CD8-positive, alpha-beta memory T cell (primary cell): ENCODE measurements at regions not wholly inside any gene's neighbourhood (a gene's known extent, or its start where the extent isn't known, plus 50 kb on each side); places are given as distances from the start of the nearest gene placed in this dataset.

Source experiments
- CTCF ChIA-PET: fragments of 350-600 bp; sonication (Branson Sonifier 250); formaldehyde crosslinking; loops from one replicate; lab custom pipeline; 2021; ENCODE audit warnings: antibody characterized with exemption; lab: Charles Lee
- POLR2A ChIA-PET: fragments of 350-600 bp; sonication (Branson Sonifier 250); formaldehyde crosslinking; loops from one replicate; lab custom pipeline; 2021; ENCODE audit warnings: antibody characterized with exemption; lab: Charles Lee
- DNase-seq, 5 donors: peaks; one replicate each; pipeline versions ENCODE4 v3.0.0 to v3.0.0-alpha.2; 2020 to 2022; ENCODE audit warnings: mixed read lengths in 1 of 5
- H3K27ac ChIP-seq: one replicate; pipeline ENCODE4 v1.7.0; 2013; ENCODE audit warnings: low read depth, mild to moderate bottlenecking, low read length, moderate library complexity
- H3K27me3 ChIP-seq: 2 replicates; pipeline ENCODE4 v1.7.0; 2013; ENCODE audit warnings: low read length, mild to moderate bottlenecking; ENCODE audit not compliant: insufficient read depth, poor library complexity, severe bottlenecking
- H3K36me3 ChIP-seq: 2 replicates; pipeline ENCODE4 v1.7.0; 2013; ENCODE audit warnings: mild to moderate bottlenecking, low read length, moderate library complexity; ENCODE audit not compliant: insufficient read depth
- H3K4me1 ChIP-seq: 2 replicates; pipeline ENCODE4 v1.7.0; 2013; ENCODE audit warnings: mild to moderate bottlenecking, low read length, moderate library complexity; ENCODE audit not compliant: insufficient read depth
- H3K4me3 ChIP-seq: 2 replicates; pipeline ENCODE4 v1.7.0; 2013; ENCODE audit warnings: mild to moderate bottlenecking, low read length
- H3K9me3 ChIP-seq: 2 replicates; pipeline ENCODE4 v1.7.0; 2013; ENCODE audit warnings: mild to moderate bottlenecking, low read length
- H3K27ac Mint-ChIP-seq, 8 donors: one replicate each; pipeline ENCODE4 v1.8.0; 2020 to 2021; ENCODE audit warnings: mixed read lengths in 8 of 8, mild to moderate bottlenecking in 6 of 8, inconsistent platforms in 3 of 8, moderate library complexity in 3 of 8
- H3K27me3 Mint-ChIP-seq, 2 donors: one replicate each; pipeline ENCODE4 v1.8.0; 2020 to 2021; ENCODE audit warnings: mixed read lengths in 2 of 2, mild to moderate bottlenecking in 1 of 2, moderate library complexity in 1 of 2
- H3K36me3 Mint-ChIP-seq, 3 donors: one replicate each; pipeline ENCODE4 v1.8.0; 2020 to 2021; ENCODE audit warnings: mixed read lengths in 3 of 3, inconsistent platforms in 1 of 3, mild to moderate bottlenecking in 1 of 3
- H3K4me1 Mint-ChIP-seq, 3 donors: one replicate each; pipeline ENCODE4 v1.8.0; 2020 to 2021; ENCODE audit warnings: mixed read lengths in 3 of 3, inconsistent platforms in 1 of 3, mild to moderate bottlenecking in 1 of 3
- H3K4me3 Mint-ChIP-seq, 7 donors: one replicate each; pipeline ENCODE4 v1.8.0; 2020 to 2021; ENCODE audit warnings: mixed read lengths in 7 of 7, mild to moderate bottlenecking in 6 of 7, moderate library complexity in 4 of 7, inconsistent platforms in 2 of 7
- H3K9me3 Mint-ChIP-seq, 5 donors: one replicate each; pipeline ENCODE4 v1.8.0; 2020 to 2022; ENCODE audit warnings: mixed read lengths in 5 of 5, mild to moderate bottlenecking in 3 of 5, moderate library complexity in 2 of 5, inconsistent platforms in 1 of 5

DNA sequence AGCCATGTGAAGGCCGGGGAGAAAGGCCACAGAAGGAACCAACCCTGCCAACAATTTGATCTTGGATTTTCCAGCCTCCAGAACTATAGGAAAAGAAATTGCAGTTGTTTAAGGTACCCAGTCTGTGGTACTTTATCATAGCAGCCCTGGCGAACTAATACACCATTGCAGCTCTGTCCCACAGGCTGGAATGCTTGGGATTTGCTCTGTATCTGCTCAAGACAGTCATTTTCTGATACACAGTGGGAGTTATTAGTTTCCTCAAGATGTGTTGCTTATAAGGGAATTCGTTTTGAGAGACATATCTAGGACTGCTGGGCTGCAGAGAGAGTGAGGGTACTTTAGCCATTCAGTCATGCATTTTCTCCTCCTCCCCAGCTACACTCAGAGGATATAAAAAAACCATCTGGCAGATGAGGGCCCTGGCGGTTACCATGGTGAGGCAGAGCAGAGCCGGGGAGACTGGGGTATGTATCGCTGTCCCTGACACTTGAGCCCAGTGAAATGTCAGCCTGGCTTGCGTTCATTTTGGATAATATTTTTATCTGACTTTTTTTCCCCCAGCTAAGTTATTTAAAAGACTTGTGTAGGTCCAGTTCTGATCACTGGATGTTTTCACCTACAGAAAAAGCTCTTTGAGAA is 104.6 kb downstream of the DIRAS3 start:
- Histone ChIP-seq H3K27ac (no peak overlapping the region), H3K27me3 (no peaks in the 10 kb centered on the region), H3K4me1 (no peaks in the 10 kb centered on the region), H3K9me3 (no peaks in the 10 kb centered on the region), H3K4me3 (no peak overlapping the region), H3K36me3 (no peaks in the 10 kb centered on the region)
- H3K4me3 Mint-ChIP-seq, result no peak overlapping the region
- no peaks in the 10 kb centered on the region for H3K36me3 Mint-ChIP-seq
- H3K27me3 Mint-ChIP-seq, result no peaks in the 10 kb centered on the region
- H3K9me3 Mint-ChIP-seq, result peaks cover 0 to 4% (median 0%) of the 10 kb centered on the region in 5 donors
- no peak for DNase-seq
- ChIA-PET CTCF (no interaction called here), POLR2A (no interaction called here)
- no peaks in the 10 kb centered on the region for H3K4me1 Mint-ChIP-seq
- no peak overlapping the region for H3K27ac Mint-ChIP-seq

DNA sequence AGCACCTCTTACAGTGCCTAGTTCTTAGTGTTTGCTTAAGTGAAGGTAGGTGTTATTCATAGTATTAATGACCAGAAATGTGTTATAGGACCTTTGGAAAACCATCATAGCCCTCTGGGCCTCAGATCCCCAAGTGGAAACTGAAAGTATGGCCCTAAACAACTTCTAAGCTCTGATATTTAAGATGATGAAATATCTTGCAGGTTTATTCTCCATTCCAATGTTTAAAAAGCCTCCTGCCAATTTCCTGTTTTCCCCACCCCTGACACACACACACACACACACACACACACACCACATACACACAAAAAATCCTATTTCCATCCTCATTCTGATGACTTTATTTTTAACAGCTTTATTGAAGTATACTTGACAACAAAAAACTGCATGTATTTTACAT is 108.2 kb downstream of the DIRAS3 start:
- H3K4me1 ChIP-seq, result no peaks in the 10 kb centered on the region
- H3K9me3 Mint-ChIP-seq, result peaks cover 0 to 4% (median 0%) of the 10 kb centered on the region in 5 donors
- no peak for DNase-seq
- no peak overlapping the region for H3K4me3 Mint-ChIP-seq
- H3K9me3 ChIP-seq, result no peaks in the 10 kb centered on the region
- peaks cover 1 to 2% of the 10 kb centered on the region in 2 donors for H3K27me3 Mint-ChIP-seq
- no peak overlapping the region for H3K27ac Mint-ChIP-seq
- H3K4me1 Mint-ChIP-seq, result no peaks in the 10 kb centered on the region
- no peaks in the 10 kb centered on the region for H3K27me3 ChIP-seq
- H3K4me3 ChIP-seq, result no peak overlapping the region
- no peak overlapping the region for H3K27ac ChIP-seq
- no peaks in the 10 kb centered on the region for H3K36me3 ChIP-seq
- CTCF ChIA-PET, result no interaction called here
- POLR2A ChIA-PET, result no interaction called here
- H3K36me3 Mint-ChIP-seq, result no peaks in the 10 kb centered on the region

DNA sequence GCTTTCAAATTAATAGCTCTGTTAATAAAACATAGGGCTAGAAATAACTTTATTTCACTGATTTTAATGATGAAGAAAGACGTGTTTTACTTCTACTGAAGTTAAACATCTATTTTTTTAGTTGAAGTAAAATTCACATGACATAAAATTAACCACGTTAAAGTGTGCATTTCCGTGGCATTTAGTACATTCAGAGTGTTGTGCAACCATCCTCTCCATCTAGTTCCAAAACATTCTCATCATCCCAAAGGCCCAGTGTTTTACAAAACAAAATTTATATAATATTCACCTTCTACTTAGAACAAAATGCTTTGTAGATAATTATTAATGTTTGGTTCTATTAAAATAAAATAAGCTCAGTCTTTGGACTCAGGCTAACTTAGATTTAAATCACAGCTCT is 108.5 kb upstream of the GNG12 start:
- H3K4me1 Mint-ChIP-seq, result no peaks in the 10 kb centered on the region
- no peak overlapping the region for H3K27ac Mint-ChIP-seq
- POLR2A ChIA-PET, result no interaction called here
- peaks cover 0 to 4% (median 0%) of the 10 kb centered on the region in 5 donors for H3K9me3 Mint-ChIP-seq
- Histone ChIP-seq H3K27me3 (no peaks in the 10 kb centered on the region), H3K36me3 (no peaks in the 10 kb centered on the region), H3K27ac (no peak overlapping the region), H3K9me3 (no peaks in the 10 kb centered on the region), H3K4me3 (no peak overlapping the region), H3K4me1 (no peaks in the 10 kb centered on the region)
- no peak for DNase-seq
- CTCF ChIA-PET, result no interaction called here
- peaks cover 2 to 5% of the 10 kb centered on the region in 2 donors for H3K27me3 Mint-ChIP-seq
- no peak overlapping the region for H3K4me3 Mint-ChIP-seq
- no peaks in the 10 kb centered on the region for H3K36me3 Mint-ChIP-seq

DNA sequence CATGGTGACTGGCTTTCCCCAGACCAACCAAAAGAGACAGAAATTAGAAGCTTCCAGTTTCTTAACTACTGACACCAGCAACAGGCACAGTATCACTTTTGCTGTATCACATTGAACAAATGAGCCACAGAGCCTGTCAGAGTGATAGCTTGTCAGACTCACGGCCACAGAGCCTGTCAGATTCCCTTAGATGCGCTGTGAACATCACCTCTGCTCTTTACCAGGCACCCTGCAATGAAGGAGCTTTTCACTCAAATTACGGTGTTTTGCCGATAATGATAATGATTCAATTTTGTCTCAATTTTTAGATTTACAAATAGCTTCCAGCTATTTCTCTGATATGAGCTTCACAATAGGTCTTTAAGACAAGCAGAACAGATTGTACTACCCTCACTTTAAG is 107.9 kb upstream of the GNG12 start:
- Mint-ChIP-seq H3K4me1 (no peaks in the 10 kb centered on the region), H3K36me3 (no peaks in the 10 kb centered on the region), H3K27me3 (peaks cover 4 to 10% of the 10 kb centered on the region in 2 donors), H3K4me3 (no peak overlapping the region), H3K9me3 (peaks cover 0 to 4% (median 0%) of the 10 kb centered on the region in 5 donors), H3K27ac (no peak overlapping the region)
- no peak overlapping the region for H3K27ac ChIP-seq
- H3K36me3 ChIP-seq, result no peaks in the 10 kb centered on the region
- no peaks in the 10 kb centered on the region for H3K27me3 ChIP-seq
- no peaks in the 10 kb centered on the region for H3K9me3 ChIP-seq
- POLR2A ChIA-PET, result no interaction called here
- no peak overlapping the region for H3K4me3 ChIP-seq
- H3K4me1 ChIP-seq, result no peaks in the 10 kb centered on the region
- no peak for DNase-seq
- CTCF ChIA-PET, result no interaction called here

DNA sequence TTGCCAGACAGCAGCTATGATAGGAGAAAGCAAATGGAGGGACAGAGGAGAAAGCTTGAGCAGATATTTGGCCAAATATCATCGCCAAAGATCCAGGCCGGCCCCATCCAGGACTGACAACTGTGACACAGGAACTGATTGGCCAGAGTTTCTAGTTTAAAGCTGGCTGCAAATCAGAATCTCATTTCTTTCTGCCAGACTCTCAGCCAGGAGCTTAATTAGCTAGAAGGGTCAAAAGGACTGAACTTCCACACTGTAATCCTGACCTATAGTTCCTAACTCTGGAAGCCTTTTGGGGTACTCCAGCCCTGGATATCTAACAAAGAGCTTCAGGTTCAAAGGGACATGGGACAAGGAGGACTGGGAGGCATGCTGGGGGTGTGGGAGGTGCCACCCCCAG is 106.7 kb upstream of the GNG12 start:
- peaks cover 0 to 4% (median 0%) of the 10 kb centered on the region in 5 donors for H3K9me3 Mint-ChIP-seq
- H3K27ac ChIP-seq, result no peak overlapping the region
- no peaks in the 10 kb centered on the region for H3K4me1 ChIP-seq
- no peak overlapping the region for H3K27ac Mint-ChIP-seq
- no peaks in the 10 kb centered on the region for H3K27me3 ChIP-seq
- H3K36me3 Mint-ChIP-seq, result no peaks in the 10 kb centered on the region
- no peaks in the 10 kb centered on the region for H3K4me1 Mint-ChIP-seq
- CTCF ChIA-PET, result no interaction called here
- H3K4me3 Mint-ChIP-seq, result no peak overlapping the region
- POLR2A ChIA-PET, result no interaction called here
- no peaks in the 10 kb centered on the region for H3K9me3 ChIP-seq
- no peak for DNase-seq
- no peak overlapping the region for H3K4me3 ChIP-seq
- peaks cover 6 to 17% of the 10 kb centered on the region in 2 donors for H3K27me3 Mint-ChIP-seq
- H3K36me3 ChIP-seq, result no peaks in the 10 kb centered on the region

DNA sequence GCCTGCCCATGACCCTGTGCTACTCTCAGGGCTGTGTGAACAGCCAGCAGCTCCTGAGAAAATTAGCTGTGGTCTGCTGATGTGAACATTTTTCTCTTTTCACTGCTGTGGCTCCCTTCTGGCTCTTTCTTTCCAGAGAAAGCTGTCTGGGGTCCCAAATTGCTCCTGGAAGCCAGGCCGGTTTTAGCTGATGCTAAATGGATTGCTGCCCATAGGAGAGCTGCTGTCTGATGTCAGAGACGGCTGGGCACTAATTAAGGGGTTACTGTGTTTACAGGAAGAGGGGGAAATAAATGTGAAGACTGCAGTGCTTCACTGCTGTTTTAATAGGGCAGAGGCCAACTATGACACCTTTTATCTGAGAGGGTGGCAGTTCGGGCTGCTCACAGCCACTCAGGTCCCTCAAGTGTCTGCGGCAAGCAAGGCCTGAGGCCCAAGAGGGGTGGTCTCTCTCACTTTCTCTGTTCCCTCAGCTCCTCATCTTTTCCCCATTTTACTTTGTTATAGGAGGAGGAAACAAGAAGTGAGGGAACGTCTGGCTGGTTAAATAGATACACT is 106.0 kb upstream of the GNG12 start:
- Histone ChIP-seq H3K9me3 (no peaks in the 10 kb centered on the region), H3K36me3 (no peaks in the 10 kb centered on the region), H3K27me3 (no peaks in the 10 kb centered on the region), H3K4me3 (no peak overlapping the region), H3K4me1 (no peaks in the 10 kb centered on the region), H3K27ac (no peak overlapping the region)
- Mint-ChIP-seq H3K4me1 (no peaks in the 10 kb centered on the region), H3K4me3 (no peak overlapping the region), H3K36me3 (no peaks in the 10 kb centered on the region), H3K9me3 (no peaks in the 10 kb centered on the region), H3K27ac (no peak overlapping the region), H3K27me3 (peaks cover 6 to 17% of the 10 kb centered on the region in 2 donors)
- ChIA-PET CTCF (no interaction called here), POLR2A (no interaction called here)
- DNase-seq, result no peak

DNA sequence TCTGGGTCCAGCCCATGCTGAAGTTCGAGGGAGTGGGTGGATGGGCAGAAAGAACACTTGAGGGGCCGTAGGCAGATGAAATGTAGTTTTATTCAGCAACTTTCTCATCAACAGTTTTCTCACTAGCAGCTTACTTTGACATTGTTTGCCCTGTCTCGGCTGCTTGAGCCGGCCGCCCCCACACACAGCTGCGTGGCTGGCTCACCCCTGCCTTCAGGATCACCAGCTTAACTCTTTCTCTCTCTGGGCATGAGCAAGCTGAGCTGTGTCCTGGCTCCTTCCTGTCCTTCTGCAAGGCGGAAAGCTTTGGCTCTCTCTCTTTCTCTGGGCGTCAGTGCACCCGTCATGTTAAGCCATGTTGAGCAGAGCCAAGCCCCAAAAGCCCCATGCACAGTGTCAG is 104.4 kb upstream of the GNG12 start:
- no peaks in the 10 kb centered on the region for H3K36me3 Mint-ChIP-seq

DNA sequence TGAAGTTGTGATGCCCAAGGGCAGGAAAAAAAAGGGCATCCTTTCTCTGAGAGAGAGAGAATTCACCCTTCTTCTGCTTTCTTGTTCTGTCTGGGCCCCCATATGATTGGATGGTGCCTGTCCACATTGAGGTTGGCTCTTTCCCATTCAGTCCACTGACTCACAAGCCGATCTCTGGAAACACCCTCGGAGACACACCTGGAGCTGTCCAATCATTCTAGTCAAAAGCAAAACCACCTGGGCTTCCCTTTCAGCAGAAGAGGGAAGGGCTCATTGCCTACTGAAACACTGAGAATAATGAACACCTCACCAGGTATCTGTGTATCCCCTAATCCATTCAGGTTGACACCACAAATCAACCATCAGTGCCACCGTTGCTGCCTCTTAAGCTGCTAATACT is 103.7 kb upstream of the GNG12 start:
- H3K27me3 ChIP-seq, result no peaks in the 10 kb centered on the region
- no peak overlapping the region for H3K4me3 Mint-ChIP-seq
- POLR2A ChIA-PET, result no interaction called here
- no peaks in the 10 kb centered on the region for H3K9me3 ChIP-seq
- no peaks in the 10 kb centered on the region for H3K9me3 Mint-ChIP-seq
- no peak overlapping the region for H3K4me3 ChIP-seq
- H3K27me3 Mint-ChIP-seq, result peaks cover 6 to 17% of the 10 kb centered on the region in 2 donors
- DNase-seq, result no peak
- H3K27ac ChIP-seq, result no peak overlapping the region
- no peaks in the 10 kb centered on the region for H3K36me3 ChIP-seq
- H3K36me3 Mint-ChIP-seq, result no peaks in the 10 kb centered on the region
- H3K4me1 ChIP-seq, result no peaks in the 10 kb centered on the region
- H3K27ac Mint-ChIP-seq, result no peak overlapping the region
- H3K4me1 Mint-ChIP-seq, result no peaks in the 10 kb centered on the region
- CTCF ChIA-PET, result no interaction called here

More for the DNA sequence above, 104.4 kb upstream of the GNG12 start:
- Histone ChIP-seq H3K27me3 (no peaks in the 10 kb centered on the region), H3K4me1 (no peaks in the 10 kb centered on the region), H3K9me3 (no peaks in the 10 kb centered on the region), H3K36me3 (no peaks in the 10 kb centered on the region), H3K27ac (no peak overlapping the region), H3K4me3 (no peak overlapping the region)
- CTCF ChIA-PET, result no interaction called here
- no peaks in the 10 kb centered on the region for H3K4me1 Mint-ChIP-seq
- no peak for DNase-seq
- POLR2A ChIA-PET, result no interaction called here
- peaks cover 6 to 17% of the 10 kb centered on the region in 2 donors for H3K27me3 Mint-ChIP-seq
- H3K9me3 Mint-ChIP-seq, result no peaks in the 10 kb centered on the region
- H3K27ac Mint-ChIP-seq, result no peak overlapping the region
- no peak overlapping the region for H3K4me3 Mint-ChIP-seq
